Left lung (tissue), 4 donors: ENCODE measurements at regions not wholly inside any gene's neighbourhood (a gene's known extent, or its start where the extent isn't known, plus 50 kb on each side); places are given as distances from the start of the nearest gene placed in this dataset.

Source experiments
- ATAC-seq: fragments of 200-7000 bp; cut with Tn5 transposase; one replicate; pipeline ENCODE4 v1.9.1; 2020; ENCODE audit warnings: moderate library complexity
- DNase-seq, 4 donors: peaks; one replicate each; pipeline ENCODE4 v3.0.0-alpha.2; 2013 to 2020
- H3K27ac ChIP-seq, 2 donors: fragments of 200-600 bp; sonication (generic) in 1 of 2; one replicate each; pipeline versions ENCODE4 v1.5.0 to v1.8.0; 2020 to 2021
- H3K27me3 ChIP-seq, 2 donors: fragments of 200-600 bp; sonication (generic) in 1 of 2; one replicate each; pipeline versions ENCODE4 v1.5.0 to v1.8.0; 2020 to 2021
- H3K36me3 ChIP-seq, 2 donors: fragments of 200-600 bp; sonication (generic) in 1 of 2; one replicate each; pipeline versions ENCODE4 v1.5.0 to v1.8.0; 2020 to 2021
- H3K4me1 ChIP-seq, 2 donors: fragments of 200-600 bp; one replicate each; pipeline ENCODE4 v1.8.0; 2021
- H3K4me3 ChIP-seq, 2 donors: fragments of 200-600 bp; sonication (generic) in 1 of 2; one replicate each; pipeline versions ENCODE4 v1.5.0 to v1.8.0; 2020 to 2021; ENCODE audit warnings: mild to moderate bottlenecking in 1 of 2
- H3K9me3 ChIP-seq, 2 donors: fragments of 200-600 bp; sonication (generic) in 1 of 2; one replicate each; pipeline versions ENCODE4 v1.5.0 to v1.8.0; 2020 to 2021
- CTCF ChIP-seq, 2 donors: fragments of 200-600 bp; sonication (generic) in 1 of 2; IDR thresholded peaks; one replicate each; pipeline versions ENCODE4 v1.5.0 to v1.8.0; 2021; ENCODE audit warnings: antibody characterized with exemption in 2 of 2
- intact Hi-C, 2 donors: fragments of 100-400 bp; cut with DNase I; formaldehyde crosslinking; loops; one replicate each; pipeline versions ENCODE4 v1.11.2 to v1.14.2; 2022
- donor health status: DM: no; HTN: yes; CAD: no.
- donor health status: DM: no; HTN: no; CAD: no.

GRCh38 chr4:4593596-4594284 is 51.9 kb upstream of the STX18 start:
- TF ChIP-seq CTCF (IDR thresholded peaks at IDR 0.05) = no peak
- ATAC-seq (no peak), DNase-seq (no peak)
- no peaks in the 10 kb centered on the region for H3K4me1 ChIP-seq
- H3K9me3 ChIP-seq = peaks cover 0 to 22% of the 10 kb centered on the region in 2 donors
- peaks cover 0 to 6% of the 10 kb centered on the region in 2 donors for H3K36me3 ChIP-seq
- H3K27me3 ChIP-seq = no peaks in the 10 kb centered on the region
- H3K27ac ChIP-seq = no peak overlapping the region
- intact Hi-C loops = no loop called here
- H3K4me3 ChIP-seq = no peak overlapping the region

GRCh38 chr4:4592414-4592813 is 50.6 kb upstream of the STX18 start:
- no peak for TF ChIP-seq CTCF (IDR thresholded peaks at IDR 0.05)
- DNase-seq = no peak
- Histone ChIP-seq H3K4me3 (no peak overlapping the region), H3K9me3 (peaks cover 0 to 22% of the 10 kb centered on the region in 2 donors), H3K36me3 (peaks cover 0 to 6% of the 10 kb centered on the region in 2 donors), H3K4me1 (no peaks in the 10 kb centered on the region), H3K27ac (no peak overlapping the region), H3K27me3 (no peaks in the 10 kb centered on the region)
- no peak for ATAC-seq
- intact Hi-C loops = no loop called here
